ENCODE measurements at regions not wholly inside any gene's neighbourhood (a gene's known extent, or its start where the extent isn't known, plus 50 kb on each side); places are given as distances from the start of the nearest gene placed in this dataset.

- Histone ChIP-seq H3K9ac (ENCODE audit: extremely low read depth, low read length, poor library complexity, severe bottlenecking) (no peak overlapping the region), H3K27ac (ENCODE audit: low read depth, low read length) (no peak overlapping the region), H3K27me3 (ENCODE audit: control insufficient read depth, insufficient read depth, low read length, poor library complexity, severe bottlenecking) (no peaks in the 10 kb centered on the region), H3K4me3 (ENCODE audit: low read length) (no peak overlapping the region), H3K36me3 (ENCODE audit: control insufficient read depth, insufficient read depth, low read length) (no peaks in the 10 kb centered on the region), H3K9me3 (ENCODE audit: control insufficient read depth, low read length) (no peaks in the 10 kb centered on the region), H3K4me1 (ENCODE audit: control insufficient read depth, insufficient read depth, low read length) (no peaks in the 10 kb centered on the region)
- Mint-ChIP-seq H3K4me3 (no peak overlapping the region), H3K27ac (no peak overlapping the region), H3K36me3 (ENCODE audit: low read depth) (no peaks in the 10 kb centered on the region), H3K9me3 (no peaks in the 10 kb centered on the region), H3K27me3 (ENCODE audit: insufficient read depth) (peaks cover 3% of the 10 kb centered on the region), H3K4me1 (no peaks in the 10 kb centered on the region)
- peak; percentile 30 for DNase-seq
- 85 to 90% methylated on average over 4 to 9 of the region's 9 CpGs for WGBS, 2 experiments (ENCODE audit: insufficient coverage in 1 of 2, insufficient read length in 1 of 2)
- no peak for TF ChIP-seq CTCF (conservative IDR thresholded peaks at IDR 0.05)
These were observed 99.4 kb downstream of the IRF8 start for GRCh38 chr16:85998171-85998867.

DNA sequence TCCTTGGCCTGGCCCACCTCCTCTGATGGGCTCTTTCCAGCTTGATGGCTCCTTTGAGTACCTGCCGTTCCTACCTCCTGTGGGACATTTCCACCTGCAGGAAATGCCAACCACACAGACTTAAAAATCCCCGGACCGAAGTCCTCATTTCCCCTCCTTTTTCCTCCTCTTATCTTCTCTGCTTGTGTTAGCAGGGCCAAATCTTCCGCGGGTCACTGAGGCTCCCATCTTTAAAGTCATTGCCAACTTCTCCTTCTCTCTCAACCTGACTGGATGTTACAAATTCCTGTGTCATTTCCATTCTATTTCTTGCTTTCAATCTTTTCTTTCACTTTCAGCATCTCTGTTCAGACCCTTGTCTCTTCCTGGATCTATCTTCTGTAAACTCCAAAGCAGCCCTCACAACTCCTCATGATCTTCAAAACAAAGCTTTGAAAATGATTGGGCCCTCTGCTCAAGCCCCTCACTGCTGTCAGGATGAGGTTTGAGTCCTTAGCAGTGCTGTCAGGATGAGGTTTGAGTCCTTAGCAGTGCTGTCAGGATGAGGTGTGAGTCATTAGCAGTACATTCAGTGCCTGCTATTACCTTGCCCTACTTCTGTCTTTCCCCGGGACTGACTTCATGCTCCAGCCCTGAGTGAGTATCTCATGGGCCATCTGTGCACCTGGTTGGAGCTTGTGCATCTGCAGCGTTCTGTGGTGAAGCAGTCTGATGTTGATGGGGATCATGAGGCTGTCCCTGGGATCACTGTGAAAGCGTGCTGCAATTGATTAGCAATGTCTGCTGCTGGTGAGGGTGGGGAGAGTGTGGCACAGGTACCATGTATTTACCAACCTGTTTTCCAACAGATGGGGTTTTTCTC lies 100.1 kb downstream of the IRF8 start:
- TF ChIP-seq CTCF (conservative IDR thresholded peaks at IDR 0.05): no peak
- no peaks in the 10 kb centered on the region for H3K9me3 Mint-ChIP-seq
- Histone ChIP-seq H3K9ac (ENCODE audit: extremely low read depth, low read length, poor library complexity, severe bottlenecking) (no peak overlapping the region), H3K27ac (ENCODE audit: low read depth, low read length) (no peak overlapping the region), H3K9me3 (ENCODE audit: control insufficient read depth, low read length) (no peaks in the 10 kb centered on the region), H3K36me3 (ENCODE audit: control insufficient read depth, insufficient read depth, low read length) (no peaks in the 10 kb centered on the region), H3K4me3 (ENCODE audit: low read length) (no peak overlapping the region), H3K27me3 (ENCODE audit: control insufficient read depth, insufficient read depth, low read length, poor library complexity, severe bottlenecking) (peaks cover 4% of the 10 kb centered on the region), H3K4me1 (ENCODE audit: control insufficient read depth, insufficient read depth, low read length) (no peaks in the 10 kb centered on the region)
- no peaks in the 10 kb centered on the region for H3K36me3 Mint-ChIP-seq (ENCODE audit: low read depth)
- DNase-seq: peak; percentile 33
- no peak overlapping the region for H3K27ac Mint-ChIP-seq
- no peaks in the 10 kb centered on the region for H3K4me1 Mint-ChIP-seq
- peaks cover 5% of the 10 kb centered on the region for H3K27me3 Mint-ChIP-seq (ENCODE audit: insufficient read depth)
- 90 to 95% methylated on average over 6 to 8 of the region's 8 CpGs for WGBS, 2 experiments (ENCODE audit: insufficient coverage in 1 of 2, insufficient read length in 1 of 2)
- no peak overlapping the region for H3K4me3 Mint-ChIP-seq

DNA sequence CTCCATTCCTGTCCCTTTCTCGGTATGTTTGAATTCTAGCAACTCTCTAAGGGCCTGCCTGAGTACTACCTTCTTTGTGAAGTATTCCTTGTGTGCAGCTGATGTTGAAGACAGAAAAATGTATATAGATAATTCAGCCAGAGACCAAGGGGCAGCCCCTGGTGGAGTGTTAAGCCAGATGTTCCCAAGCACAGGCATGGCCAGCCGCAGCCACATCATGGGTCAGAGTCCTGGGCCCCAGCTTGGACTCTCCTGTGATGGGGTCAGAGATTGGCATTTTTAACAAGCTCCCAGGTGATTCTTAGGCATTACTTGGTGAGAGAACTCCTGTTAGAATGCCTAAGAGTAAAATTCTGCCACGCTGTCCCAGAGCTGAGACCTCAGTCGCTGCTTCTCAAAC lies 100.8 kb downstream of the IRF8 start:
- H3K27me3 ChIP-seq (ENCODE audit: control insufficient read depth, insufficient read depth, low read length, poor library complexity, severe bottlenecking): peaks cover 7% of the 10 kb centered on the region
- no peaks in the 10 kb centered on the region for H3K36me3 Mint-ChIP-seq (ENCODE audit: low read depth)
- H3K4me1 Mint-ChIP-seq: no peaks in the 10 kb centered on the region
- no peak overlapping the region for H3K27ac ChIP-seq (ENCODE audit: low read depth, low read length)
- H3K27me3 Mint-ChIP-seq (ENCODE audit: insufficient read depth): peaks cover 5% of the 10 kb centered on the region
- DNase-seq: peak; percentile 15
- no peaks in the 10 kb centered on the region for H3K9me3 ChIP-seq (ENCODE audit: control insufficient read depth, low read length)
- no peaks in the 10 kb centered on the region for H3K36me3 ChIP-seq (ENCODE audit: control insufficient read depth, insufficient read depth, low read length)
- no peak overlapping the region for H3K27ac Mint-ChIP-seq
- no peak overlapping the region for H3K9ac ChIP-seq (ENCODE audit: extremely low read depth, low read length, poor library complexity, severe bottlenecking)
- no peak overlapping the region for H3K4me3 ChIP-seq (ENCODE audit: low read length)
- no peaks in the 10 kb centered on the region for H3K4me1 ChIP-seq (ENCODE audit: control insufficient read depth, insufficient read depth, low read length)
- no peak overlapping the region for H3K4me3 Mint-ChIP-seq
- no peaks in the 10 kb centered on the region for H3K9me3 Mint-ChIP-seq
- 94% methylated on average over 2 to 4 of the region's 4 CpGs for WGBS, 2 experiments (ENCODE audit: insufficient coverage in 1 of 2, insufficient read length in 1 of 2)
- no peak for TF ChIP-seq CTCF (conservative IDR thresholded peaks at IDR 0.05)

All from endodermal cell (in vitro differentiated cells).